PC-9 (cell line): ENCODE measurements at regions not wholly inside any gene's neighbourhood (a gene's known extent, or its start where the extent isn't known, plus 50 kb on each side); places are given as distances from the start of the nearest gene placed in this dataset.

Experiments
- BruUV-seq: library from RNA; stranded (reverse); fragments of 400-500 nt; replicated peaks from 2 replicates; lab custom pipeline; 2021; lab: Mats Ljungman, UMichigan
- CTCF ChIA-PET: fragments of 300-600 bp; sonication (Branson Sonifier 250); formaldehyde crosslinking; loops from one replicate; lab custom pipeline; 2022; ENCODE audit warnings: antibody characterized with exemption; lab: Charles Lee
- POLR2A ChIA-PET: fragments of 300-600 bp; sonication (Branson Sonifier 250); formaldehyde crosslinking; loops from one replicate; lab custom pipeline; 2022; ENCODE audit warnings: antibody characterized with exemption; ENCODE audit not compliant: unreplicated experiment; lab: Charles Lee
- DNase-seq, 2 experiments: peaks; one replicate each; pipeline versions ENCODE4 v3.0.0 to v3.0.0-alpha.2; 2015 to 2022; ENCODE audit warnings: mixed read lengths in 1 of 2
- H2AFZ ChIP-seq: fragments of 200-600 bp; sonication (generic); 2 replicates; pipeline ENCODE4 v1.8.1; 2017; ENCODE audit warnings: antibody characterized with exemption
- H3F3A ChIP-seq: fragments of 200-600 bp; sonication (generic); 2 replicates; pipeline ENCODE4 v1.8.1; 2017; ENCODE audit warnings: antibody characterized with exemption, mild to moderate bottlenecking, low read depth; ENCODE audit not compliant: insufficient read depth
- H3K27ac ChIP-seq: fragments of 200-600 bp; sonication (generic); 2 replicates; pipeline ENCODE4 v1.6.1; 2016; ENCODE audit warnings: mixed run types
- H3K27me3 ChIP-seq: fragments of 200-600 bp; sonication (generic); 2 replicates; pipeline ENCODE4 v1.6.1; 2016; ENCODE audit warnings: low read depth, mixed run types; ENCODE audit not compliant: insufficient read depth
- H3K36me3 ChIP-seq: fragments of 200-600 bp; sonication (generic); 2 replicates; pipeline ENCODE4 v1.6.1; 2016; ENCODE audit warnings: low read depth, mixed run types
- H3K4me1 ChIP-seq: fragments of 200-600 bp; sonication (generic); replicated peaks from 2 replicates; pipeline ENCODE4 v1.6.1; 2016; ENCODE audit warnings: mixed run types; ENCODE audit not compliant: insufficient read depth
- H3K4me2 ChIP-seq: fragments of 200-600 bp; sonication (generic); 2 replicates; pipeline ENCODE4 v1.6.1; 2017; ENCODE audit warnings: mixed run types
- H3K4me3 ChIP-seq: fragments of 200-600 bp; sonication (generic); 2 replicates; pipeline ENCODE4 v1.6.1; 2016; ENCODE audit warnings: mixed run types
- H3K79me2 ChIP-seq: fragments of 200-600 bp; sonication (generic); 2 replicates; pipeline ENCODE4 v1.6.1; 2017; ENCODE audit warnings: low read depth, mixed run types
- H3K9me2 ChIP-seq: fragments of 200-600 bp; sonication (generic); 2 replicates; pipeline ENCODE4 v1.8.1; 2017; ENCODE audit warnings: mild to moderate bottlenecking; ENCODE audit not compliant: insufficient read depth
- H3K9me3 ChIP-seq: fragments of 200-600 bp; sonication (generic); 2 replicates; pipeline ENCODE4 v1.8.1; 2016; ENCODE audit warnings: low read depth; ENCODE audit not compliant: insufficient read depth
- H4K20me1 ChIP-seq: fragments of 200-600 bp; sonication (generic); 2 replicates; pipeline ENCODE4 v1.8.1; 2017; ENCODE audit not compliant: insufficient read depth
- EZH2 ChIP-seq: fragments of 200-600 bp; sonication (generic); IDR thresholded peaks from 2 replicates; pipeline ENCODE4 v1.8.0; 2017; ENCODE audit warnings: antibody characterized with exemption, low read depth
- intact Hi-C: fragments of 100-400 bp; cut with micrococcal nuclease; formaldehyde crosslinking; loops from one replicate; pipeline ENCODE4 v1.10.0; 2022; ENCODE audit not compliant: unreplicated experiment
- TF ChIP-seq, protein P1 (sequence below): fragments of 200-600 bp; sonication (generic); conservative IDR thresholded peaks from 2 replicates; pipeline ENCODE4 v1.6.1; 2017; ENCODE audit warnings: mixed run types, antibody characterized with exemption, mild to moderate bottlenecking, moderate library complexity

DNA sequence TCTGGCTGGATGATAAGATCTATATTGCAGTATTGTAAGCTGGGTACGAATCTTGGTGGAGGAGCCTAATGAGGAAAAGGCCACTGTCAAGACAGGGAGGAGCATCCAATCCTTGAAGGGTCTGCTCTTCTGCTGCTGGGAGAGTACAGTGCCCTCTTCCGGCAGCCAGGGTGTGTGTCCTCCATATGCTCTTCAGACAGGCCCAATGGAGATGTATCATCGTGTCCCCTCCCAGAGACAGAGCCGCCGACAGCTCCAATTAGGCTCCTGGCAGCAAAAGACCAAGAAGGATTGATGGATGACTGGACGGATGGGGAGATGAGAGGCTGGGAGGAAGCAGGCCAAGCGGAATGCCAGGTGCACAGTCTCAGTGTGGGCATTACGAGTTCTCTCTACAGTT is 51.6 kb upstream of the PIWIL1 start:
- no peak overlapping the region for H3K27ac ChIP-seq
- TF ChIP-seq, protein P1, sequence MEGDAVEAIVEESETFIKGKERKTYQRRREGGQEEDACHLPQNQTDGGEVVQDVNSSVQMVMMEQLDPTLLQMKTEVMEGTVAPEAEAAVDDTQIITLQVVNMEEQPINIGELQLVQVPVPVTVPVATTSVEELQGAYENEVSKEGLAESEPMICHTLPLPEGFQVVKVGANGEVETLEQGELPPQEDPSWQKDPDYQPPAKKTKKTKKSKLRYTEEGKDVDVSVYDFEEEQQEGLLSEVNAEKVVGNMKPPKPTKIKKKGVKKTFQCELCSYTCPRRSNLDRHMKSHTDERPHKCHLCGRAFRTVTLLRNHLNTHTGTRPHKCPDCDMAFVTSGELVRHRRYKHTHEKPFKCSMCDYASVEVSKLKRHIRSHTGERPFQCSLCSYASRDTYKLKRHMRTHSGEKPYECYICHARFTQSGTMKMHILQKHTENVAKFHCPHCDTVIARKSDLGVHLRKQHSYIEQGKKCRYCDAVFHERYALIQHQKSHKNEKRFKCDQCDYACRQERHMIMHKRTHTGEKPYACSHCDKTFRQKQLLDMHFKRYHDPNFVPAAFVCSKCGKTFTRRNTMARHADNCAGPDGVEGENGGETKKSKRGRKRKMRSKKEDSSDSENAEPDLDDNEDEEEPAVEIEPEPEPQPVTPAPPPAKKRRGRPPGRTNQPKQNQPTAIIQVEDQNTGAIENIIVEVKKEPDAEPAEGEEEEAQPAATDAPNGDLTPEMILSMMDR = peak; percentile 36; the same call in 1 of the 2 replicates
- no peak for TF ChIP-seq EZH2
- H3K9me3 ChIP-seq = no peaks in the 10 kb centered on the region
- no peak overlapping the region for H3K4me3 ChIP-seq
- no peaks in the 10 kb centered on the region for H3K27me3 ChIP-seq
- no peaks in the 10 kb centered on the region for H3K9me2 ChIP-seq
- H3F3A ChIP-seq = no peaks in the 10 kb centered on the region
- DNase-seq = no peak
- H2AFZ ChIP-seq = no peak overlapping the region
- CTCF ChIA-PET = no interaction called here
- intact Hi-C loops = no loop called here
- no peak overlapping the region for H3K4me2 ChIP-seq
- no peaks in the 10 kb centered on the region for H4K20me1 ChIP-seq
- BruUV-seq = no TSS peak
- POLR2A ChIA-PET = no interaction called here
- H3K79me2 ChIP-seq = no peaks in the 10 kb centered on the region
- no peaks in the 10 kb centered on the region for H3K4me1 ChIP-seq
- no peaks in the 10 kb centered on the region for H3K36me3 ChIP-seq

DNA sequence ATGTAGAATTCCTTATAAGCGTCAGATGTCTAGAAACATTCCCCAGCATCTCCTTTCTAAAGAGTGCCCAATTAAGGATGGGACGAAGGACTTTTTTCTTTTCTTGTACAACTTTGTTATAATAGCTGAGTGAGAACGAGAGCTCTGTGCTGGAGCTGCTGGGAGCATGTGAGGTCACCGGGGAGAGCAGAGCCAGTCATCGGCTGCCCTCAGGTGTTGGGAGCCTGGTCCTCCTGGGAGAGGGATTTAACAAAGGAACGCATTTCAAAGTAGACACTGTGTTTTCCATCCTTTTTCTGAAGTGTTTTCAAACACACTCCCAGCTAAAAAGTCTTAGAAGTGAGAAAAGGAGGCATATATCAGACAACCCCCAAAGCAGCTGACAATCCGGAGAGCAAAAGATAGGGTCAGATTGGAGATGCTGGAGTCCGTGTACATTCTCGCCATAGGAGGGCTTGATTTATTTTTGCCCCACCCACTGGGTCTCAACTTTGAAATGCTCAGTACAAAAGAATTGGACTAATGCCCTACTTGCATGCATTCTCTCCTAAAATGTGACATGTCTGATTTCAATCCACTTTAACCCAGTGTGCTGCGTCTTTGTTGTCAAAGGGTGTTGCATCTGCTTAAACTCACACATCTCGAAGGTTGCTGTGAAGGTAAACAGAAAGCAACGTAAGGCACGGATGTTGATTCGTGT is 50.8 kb upstream of the PIWIL1 start:
- Histone ChIP-seq H3K9me2 (no peaks in the 10 kb centered on the region), H4K20me1 (no peaks in the 10 kb centered on the region), H3K4me3 (no peak overlapping the region), H3K27me3 (no peaks in the 10 kb centered on the region), H3K9me3 (no peaks in the 10 kb centered on the region), H3K4me1 (no peaks in the 10 kb centered on the region), H3F3A (no peaks in the 10 kb centered on the region), H3K79me2 (no peaks in the 10 kb centered on the region), H3K27ac (no peak overlapping the region), H3K4me2 (no peak overlapping the region), H3K36me3 (no peaks in the 10 kb centered on the region), H2AFZ (no peak overlapping the region)
- ChIA-PET CTCF (no interaction called here), POLR2A (no interaction called here)
- intact Hi-C loops = no loop called here
- DNase-seq = no peak
- TF ChIP-seq, protein P1 = no peak
- no peak for TF ChIP-seq EZH2
- no TSS peak for BruUV-seq
